H1 (cell line): ENCODE measurements at regions not wholly inside any gene's neighbourhood (a gene's known extent, or its start where the extent isn't known, plus 50 kb on each side); places are given as distances from the start of the nearest gene placed in this dataset.

Experiments used
- EZH2 ChIP-seq: fragments of 200-600 bp; sonication (generic); IDR thresholded peaks from 2 replicates; pipeline ENCODE4 v1.7.1; 2012; ENCODE audit warnings: low read depth, mild to moderate bottlenecking, moderate library complexity, low read length, inconsistent platforms; ENCODE audit not compliant: severe bottlenecking
- JUN ChIP-seq: IDR thresholded peaks from 2 replicates; pipeline ENCODE4 v1.6.1; 2011; ENCODE audit warnings: low read depth, mild to moderate bottlenecking, improper control_type of control experiment, low read length
- NRF1 ChIP-seq: IDR thresholded peaks from 2 replicates; pipeline ENCODE4 v1.6.1; 2011; ENCODE audit warnings: mild to moderate bottlenecking, low read depth, low read length, improper control_type of control experiment
- POLR2A ChIP-seq, 2 experiments: IDR thresholded peaks; 1 replicate in 1 of 2; 2 replicates in 1 of 2; pipeline ENCODE4 v1.6.1; 2011; ENCODE audit warnings: low read depth in 2 of 2, low read length in 2 of 2, mild to moderate bottlenecking in 2 of 2; ENCODE audit errors: control extremely low read depth in 1 of 2
- SIX5 ChIP-seq: IDR thresholded peaks from 2 replicates; pipeline ENCODE4 v1.6.1; 2011; ENCODE audit warnings: mild to moderate bottlenecking, low read depth, low read length
- TAF1 ChIP-seq: IDR thresholded peaks from 2 replicates; pipeline ENCODE4 v1.6.1; 2011; ENCODE audit warnings: mild to moderate bottlenecking, low read depth, low read length
- TBP ChIP-seq: IDR thresholded peaks from 2 replicates; pipeline ENCODE4 v1.6.1; 2011; ENCODE audit warnings: low read depth, low read length, improper control_type of control experiment
- TF ChIP-seq, protein P1 (sequence below), 3 experiments: IDR thresholded peaks; 1 replicate in 2 of 3; 2 replicates in 1 of 3; pipeline versions ENCODE4 v1.5.1 to v1.6.1; 2011; ENCODE audit warnings: low read length in 3 of 3, mild to moderate bottlenecking in 3 of 3, inconsistent platforms in 2 of 3, low read depth in 1 of 3, moderate library complexity in 1 of 3; ENCODE audit not compliant: insufficient read depth in 1 of 3; ENCODE audit errors: control extremely low read depth in 1 of 3

GRCh38 chr12:92290886-92291285 is 145.2 kb upstream of the BTG1 start:
- TF ChIP-seq JUN (no peak), EZH2 (no peak), TBP (no peak), TAF1 (no peak), NRF1 (no peak), SIX5 (no peak), POLR2A (IDR thresholded peaks at IDR 0.05; ENCODE audit: control extremely low read depth in 1 of 2, low read depth in 2 of 2, low read length in 2 of 2) (no peak)
- TF ChIP-seq, protein P1, sequence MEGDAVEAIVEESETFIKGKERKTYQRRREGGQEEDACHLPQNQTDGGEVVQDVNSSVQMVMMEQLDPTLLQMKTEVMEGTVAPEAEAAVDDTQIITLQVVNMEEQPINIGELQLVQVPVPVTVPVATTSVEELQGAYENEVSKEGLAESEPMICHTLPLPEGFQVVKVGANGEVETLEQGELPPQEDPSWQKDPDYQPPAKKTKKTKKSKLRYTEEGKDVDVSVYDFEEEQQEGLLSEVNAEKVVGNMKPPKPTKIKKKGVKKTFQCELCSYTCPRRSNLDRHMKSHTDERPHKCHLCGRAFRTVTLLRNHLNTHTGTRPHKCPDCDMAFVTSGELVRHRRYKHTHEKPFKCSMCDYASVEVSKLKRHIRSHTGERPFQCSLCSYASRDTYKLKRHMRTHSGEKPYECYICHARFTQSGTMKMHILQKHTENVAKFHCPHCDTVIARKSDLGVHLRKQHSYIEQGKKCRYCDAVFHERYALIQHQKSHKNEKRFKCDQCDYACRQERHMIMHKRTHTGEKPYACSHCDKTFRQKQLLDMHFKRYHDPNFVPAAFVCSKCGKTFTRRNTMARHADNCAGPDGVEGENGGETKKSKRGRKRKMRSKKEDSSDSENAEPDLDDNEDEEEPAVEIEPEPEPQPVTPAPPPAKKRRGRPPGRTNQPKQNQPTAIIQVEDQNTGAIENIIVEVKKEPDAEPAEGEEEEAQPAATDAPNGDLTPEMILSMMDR (IDR thresholded peaks at IDR 0.05; ENCODE audit: control extremely low read depth in 1 of 3, insufficient read depth in 1 of 3, low read depth in 1 of 3, low read length in 3 of 3) = no peak
